HG02571 (cell line): ENCODE measurements at regions not wholly inside any gene's neighbourhood (a gene's known extent, or its start where the extent isn't known, plus 50 kb on each side); places are given as distances from the start of the nearest gene placed in this dataset.

Source experiments
- ATAC-seq: cut with Tn5 transposase; IDR thresholded peaks from one replicate; pipeline ENCODE4 v1.9.1; 2021; ENCODE audit warnings: mild to moderate bottlenecking, moderate library complexity; ENCODE audit not compliant: unreplicated experiment

DNA sequence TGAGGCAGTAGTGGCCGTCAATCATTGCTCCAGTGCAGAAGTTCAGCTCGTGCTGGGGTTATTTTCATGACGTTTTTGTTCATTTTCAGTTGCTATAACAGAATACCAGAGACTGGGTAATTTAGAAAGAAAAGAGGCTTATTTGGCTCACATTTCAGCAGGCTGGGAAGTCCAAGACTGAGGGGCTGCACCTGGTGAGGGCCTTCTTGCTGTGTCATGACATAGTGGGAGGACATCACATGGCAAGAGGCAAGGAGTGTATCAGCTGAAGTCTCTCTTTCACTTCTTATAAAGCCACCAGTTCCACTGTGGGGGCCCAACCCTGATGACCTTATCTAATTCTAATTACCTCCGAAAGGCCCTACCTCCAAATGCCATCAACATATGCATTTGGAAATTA lies 58.0 kb upstream of the DPP10 start:
- no peak for ATAC-seq

DNA sequence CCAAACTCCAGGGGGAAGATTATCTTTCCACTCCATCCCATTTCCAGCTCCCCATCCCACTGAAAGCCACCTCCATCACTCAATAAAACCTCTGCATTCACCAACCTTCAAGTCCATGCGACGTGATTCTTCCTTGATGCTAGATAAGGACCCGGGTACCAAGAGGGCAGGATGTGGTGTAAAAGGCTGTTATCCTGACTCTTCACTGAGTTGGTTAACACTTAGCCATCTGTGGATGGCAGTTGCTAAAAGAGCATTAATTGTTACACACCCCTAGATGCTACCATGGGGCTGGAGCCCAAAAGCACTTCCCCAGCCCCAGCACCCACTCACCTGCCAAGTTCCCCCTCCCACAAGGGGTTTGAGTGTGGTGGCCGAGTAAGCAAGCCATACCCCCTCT lies 53.4 kb upstream of the DPP10 start:
- no peak for ATAC-seq
